Fibroblast of lung (primary cell): ENCODE measurements at regions not wholly inside any gene's neighbourhood (a gene's known extent, or its start where the extent isn't known, plus 50 kb on each side); places are given as distances from the start of the nearest gene placed in this dataset.

Experiments used
- DNase-seq, 2 donors: peaks; one replicate each; pipeline versions ENCODE4 v3.0.0 to v3.0.0-alpha.2; 2010; ENCODE audit warnings: low read depth in 2 of 2
- H2AFZ ChIP-seq: 2 replicates; pipeline ENCODE4 v1.5.1; 2012; ENCODE audit warnings: low read length, control low read depth, inconsistent platforms
- H3K27ac ChIP-seq: 2 replicates; pipeline ENCODE4 v1.5.1; 2011; ENCODE audit warnings: low read length, control low read depth; ENCODE audit not compliant: insufficient read depth
- H3K27me3 ChIP-seq: 2 replicates; pipeline ENCODE4 v1.5.1; 2011; ENCODE audit warnings: mild to moderate bottlenecking, low read length; ENCODE audit not compliant: control insufficient read depth, insufficient read depth
- H3K36me3 ChIP-seq: 2 replicates; pipeline ENCODE4 v1.5.1; 2011; ENCODE audit warnings: low read length; ENCODE audit not compliant: control insufficient read depth, insufficient read depth
- H3K4me1 ChIP-seq: 2 replicates; pipeline ENCODE4 v1.5.1; 2011; ENCODE audit warnings: low read length; ENCODE audit not compliant: control insufficient read depth, insufficient read depth; ENCODE audit errors: extremely low read depth
- H3K4me2 ChIP-seq: 2 replicates; pipeline ENCODE4 v1.5.1; 2011; ENCODE audit warnings: low read length, control low read depth; ENCODE audit not compliant: insufficient read depth; ENCODE audit errors: extremely low read depth
- H3K4me3 ChIP-seq, 4 experiments: fragments of 200-600 bp in 1 of 4; sonication (generic) in 1 of 4; replicated peaks in 1 of 4; 2 replicates each; pipeline ENCODE4 v1.5.1; 2011 to 2016; ENCODE audit warnings: low read length in 4 of 4, low read depth in 3 of 4, mild to moderate bottlenecking in 3 of 4, control low read depth in 2 of 4, inconsistent platforms in 1 of 4, mixed read lengths in 1 of 4; ENCODE audit not compliant: insufficient read depth in 1 of 4; ENCODE audit errors: control extremely low read depth in 1 of 4
- H3K79me2 ChIP-seq: 2 replicates; pipeline ENCODE4 v1.5.1; 2012; ENCODE audit warnings: mild to moderate bottlenecking, low read length, inconsistent platforms; ENCODE audit not compliant: control insufficient read depth, insufficient read depth
- H3K9ac ChIP-seq: 2 replicates; pipeline ENCODE4 v1.5.1; 2011; ENCODE audit warnings: mild to moderate bottlenecking, low read length, control low read depth; ENCODE audit not compliant: insufficient read depth
- H3K9me3 ChIP-seq: 2 replicates; pipeline ENCODE4 v1.5.1; 2012; ENCODE audit warnings: low read depth, low read length; ENCODE audit not compliant: control insufficient read depth, insufficient read depth
- H4K20me1 ChIP-seq: 2 replicates; pipeline ENCODE4 v1.5.1; 2011; ENCODE audit warnings: low read length; ENCODE audit not compliant: control insufficient read depth, insufficient read depth; ENCODE audit errors: extremely low read depth
- CTCF ChIP-seq, 2 donors: IDR thresholded peaks in 1 of 2; conservative IDR thresholded peaks in 1 of 2; 1 replicate in 1 of 2; 2 replicates in 1 of 2; pipeline ENCODE4 v1.5.1; 2011 to 2012; ENCODE audit warnings: low read length in 2 of 2, control low read depth in 1 of 2, inconsistent platforms in 1 of 2, low read depth in 1 of 2, mild to moderate bottlenecking in 1 of 2
- EZH2 ChIP-seq: IDR thresholded peaks from 2 replicates; pipeline ENCODE4 v1.5.1; 2012; ENCODE audit warnings: low read length, control low read depth, mild to moderate bottlenecking; ENCODE audit errors: missing control alignments

DNA sequence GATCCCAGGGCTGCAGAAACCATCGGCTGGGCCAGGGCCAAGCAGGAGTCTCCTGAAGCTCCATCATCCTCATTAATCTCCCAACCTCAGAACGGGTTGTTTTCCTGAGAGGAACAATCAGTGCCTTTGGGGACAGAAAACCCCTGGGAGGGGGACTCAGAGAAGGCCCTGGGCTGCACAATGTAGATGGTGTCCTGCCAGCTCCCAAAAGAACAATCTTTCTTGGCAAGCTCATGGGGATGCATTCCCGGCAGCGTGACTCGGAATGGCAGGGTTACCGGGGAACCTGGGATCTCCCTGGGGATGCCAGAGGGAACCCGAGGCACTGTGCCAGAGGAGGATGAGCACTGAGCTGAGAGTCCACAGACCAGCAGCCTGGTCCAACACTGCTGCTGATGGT, 72.1 kb upstream of the ATP2B2 start:
- H3K9ac ChIP-seq: no peak overlapping the region
- H3K9me3 ChIP-seq: no peaks in the 10 kb centered on the region
- DNase-seq: no peak

DNA sequence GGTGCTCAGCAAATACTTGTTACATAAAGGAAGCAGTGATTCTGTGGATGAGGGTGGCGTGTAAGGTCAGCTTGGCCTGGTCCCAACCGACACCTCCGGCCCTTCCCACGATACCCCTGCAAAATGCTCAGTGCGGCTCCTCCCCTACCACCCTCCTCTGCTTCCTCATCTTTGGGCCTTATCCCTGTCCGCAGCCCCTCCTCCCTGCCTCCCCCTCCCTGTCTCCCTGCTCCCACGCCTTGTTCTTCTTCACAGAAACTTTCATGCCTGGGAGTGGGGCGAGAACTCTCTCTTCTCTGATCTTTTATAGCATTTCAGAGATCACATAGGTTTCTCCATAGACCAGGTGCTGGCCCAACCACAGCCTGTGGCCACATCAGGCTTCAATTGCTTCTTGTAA, 75.0 kb upstream of the ATP2B2 start:
- H3K9me3 ChIP-seq: no peaks in the 10 kb centered on the region
- H3K79me2 ChIP-seq: no peaks in the 10 kb centered on the region
- no peak overlapping the region for H2AFZ ChIP-seq
- no peaks in the 10 kb centered on the region for H3K36me3 ChIP-seq
- H3K27ac ChIP-seq: no peak overlapping the region
- H3K9ac ChIP-seq: no peak overlapping the region
- no peaks in the 10 kb centered on the region for H3K27me3 ChIP-seq
- H3K4me1 ChIP-seq: no peaks in the 10 kb centered on the region
- H4K20me1 ChIP-seq: no peaks in the 10 kb centered on the region
- TF ChIP-seq CTCF (conservative IDR thresholded peaks at IDR 0.05 in 1 of 2, IDR thresholded peaks at IDR 0.05 in 1 of 2; ENCODE audit: low read depth in 1 of 2, low read length in 2 of 2) (no peak), EZH2 (no peak)
- no peak for DNase-seq
- H3K4me2 ChIP-seq: no peak overlapping the region
- H3K4me3 ChIP-seq: no peak overlapping the region

More for the DNA sequence above, 72.1 kb upstream of the ATP2B2 start:
- Histone ChIP-seq H3K4me3 (no peak overlapping the region), H3K27ac (no peak overlapping the region), H4K20me1 (no peaks in the 10 kb centered on the region), H3K4me2 (no peak overlapping the region), H3K36me3 (no peaks in the 10 kb centered on the region), H3K4me1 (no peaks in the 10 kb centered on the region), H2AFZ (no peak overlapping the region), H3K27me3 (no peaks in the 10 kb centered on the region), H3K79me2 (no peaks in the 10 kb centered on the region)
- no peak for TF ChIP-seq CTCF (conservative IDR thresholded peaks at IDR 0.05 in 1 of 2, IDR thresholded peaks at IDR 0.05 in 1 of 2; ENCODE audit: low read depth in 1 of 2, low read length in 2 of 2)

GRCh38 chr3:10581251-10581650, 75.9 kb upstream of the ATP2B2 start:
- H2AFZ ChIP-seq: no peak overlapping the region
- H3K4me2 ChIP-seq: no peak overlapping the region
- no peaks in the 10 kb centered on the region for H3K36me3 ChIP-seq
- H3K9ac ChIP-seq: no peak overlapping the region
- no peaks in the 10 kb centered on the region for H3K79me2 ChIP-seq
- no peaks in the 10 kb centered on the region for H3K4me1 ChIP-seq
- TF ChIP-seq CTCF (conservative IDR thresholded peaks at IDR 0.05 in 1 of 2, IDR thresholded peaks at IDR 0.05 in 1 of 2; ENCODE audit: low read depth in 1 of 2, low read length in 2 of 2): no peak
- no peak for TF ChIP-seq EZH2
- no peaks in the 10 kb centered on the region for H4K20me1 ChIP-seq
- H3K27ac ChIP-seq: no peak overlapping the region
- H3K27me3 ChIP-seq: no peaks in the 10 kb centered on the region
- no peak overlapping the region for H3K4me3 ChIP-seq
- no peaks in the 10 kb centered on the region for H3K9me3 ChIP-seq
- DNase-seq: peak in 1 of 2 donors; percentile 91
